Mammary epithelial cell (primary cell): ENCODE measurements at regions not wholly inside any gene's neighbourhood (a gene's known extent, or its start where the extent isn't known, plus 50 kb on each side); places are given as distances from the start of the nearest gene placed in this dataset.

ENCODE experiments used
- CTCF ChIP-seq, 2 donors: IDR thresholded peaks in 1 of 2; conservative IDR thresholded peaks in 1 of 2; 2 replicates each; pipeline ENCODE4 v1.5.1; 2011 to 2012; ENCODE audit warnings: inconsistent platforms in 2 of 2, low read length in 2 of 2, mild to moderate bottlenecking in 2 of 2, control low read depth in 1 of 2, low read depth in 1 of 2; ENCODE audit not compliant: insufficient read depth in 1 of 2; ENCODE audit errors: extremely low read depth in 1 of 2
- EZH2 ChIP-seq: IDR thresholded peaks from 2 replicates; pipeline ENCODE4 v1.6.1; 2012; ENCODE audit warnings: low read length, inconsistent platforms, borderline replicate concordance

- TF ChIP-seq EZH2 (no peak), CTCF (conservative IDR thresholded peaks at IDR 0.05 in 1 of 2, IDR thresholded peaks at IDR 0.05 in 1 of 2; ENCODE audit: extremely low read depth in 1 of 2, insufficient read depth in 1 of 2, low read depth in 1 of 2, low read length in 2 of 2) (no peak)
Measured at GRCh38 chr15:97861529-97862260, 98.8 kb upstream of the ARRDC4 start.
